Ovary (tissue), 7 donors: ENCODE measurements at regions not wholly inside any gene's neighbourhood (a gene's known extent, or its start where the extent isn't known, plus 50 kb on each side); places are given as distances from the start of the nearest gene placed in this dataset.

Source experiments
- DNase-seq, 5 donors: peaks; one replicate each; pipeline ENCODE4 v3.0.0-alpha.2; 2019 to 2020
- H3K27ac ChIP-seq, 2 donors: fragments of 200-600 bp; one replicate each; pipeline versions ENCODE4 v1.5.1 to v1.8.0; 2019 to 2022
- H3K27me3 ChIP-seq: fragments of 200-600 bp; one replicate; pipeline ENCODE4 v1.8.0; 2022
- H3K36me3 ChIP-seq: fragments of 200-600 bp; sonication (generic); one replicate; pipeline ENCODE4 v1.5.1; 2019
- H3K4me1 ChIP-seq: one replicate; pipeline ENCODE4 v1.8.1; 2013; ENCODE audit warnings: mild to moderate bottlenecking, moderate library complexity; ENCODE audit not compliant: insufficient read depth
- H3K4me3 ChIP-seq: fragments of 200-600 bp; sonication (generic); one replicate; pipeline ENCODE4 v1.5.1; 2017
- H3K9me3 ChIP-seq, 2 donors: fragments of 200-600 bp in 1 of 2; sonication (generic) in 1 of 2; one replicate each; pipeline versions ENCODE4 v1.5.1 to v1.8.1; 2013 to 2019; ENCODE audit warnings: mild to moderate bottlenecking in 1 of 2, moderate library complexity in 1 of 2
- CTCF ChIP-seq, 3 donors: fragments of 450-650 bp in 2 of 3; fragments of 200-600 bp in 1 of 3; IDR thresholded peaks; one replicate each; pipeline versions ENCODE4 v1.5.1 to v1.8.0; 2016 to 2022; ENCODE audit warnings: antibody characterized with exemption in 3 of 3, mild to moderate bottlenecking in 1 of 3
- EP300 ChIP-seq: sonication (generic); formaldehyde crosslinking; IDR thresholded peaks from one replicate; pipeline ENCODE4 v1.6.1; 2017; ENCODE audit warnings: antibody characterized with exemption
- POLR2A ChIP-seq: fragments of 450-650 bp; IDR thresholded peaks from one replicate; pipeline ENCODE4 v1.6.1; 2017; ENCODE audit warnings: antibody characterized with exemption, mild to moderate bottlenecking, moderate library complexity
- WGBS, 3 donors: extraction: QIAGEN DNeasy Blood & Tissue Kit in 1 of 3; methylation state at CpG; one replicate each; pipeline versions ENCODE4 v1.1.5 to v1.1.7; 2013 to 2017; 5-methylcytosine and 5-hydroxymethylcytosine counted together
- intact Hi-C, 4 donors: fragments of 100-400 bp; cut with DNase I; formaldehyde crosslinking; loops; one replicate each; pipeline versions ENCODE4 v1.11.0 to v1.15.1; 2022 to 2023
- donor health status: DM: no; HTN: no; CAD: no; lungs with moderate emphysema.
- donor health status: DM: no; HTN: no; CAD: no.
- donor health status: Bipolar disorder and iron deficiency.
- donor health status: DM: no; HTN: no; CAD: no.
- donor health status: DM: yes; HTN: yes; CAD: no.

GRCh38 chr5:39811381-39811780 lies 386.6 kb upstream of the DAB2 start:
- Histone ChIP-seq H3K27ac (no peak overlapping the region), H3K27me3 (no peaks in the 10 kb centered on the region), H3K9me3 (no peaks in the 10 kb centered on the region), H3K4me1 (no peaks in the 10 kb centered on the region), H3K4me3 (no peak overlapping the region), H3K36me3 (no peaks in the 10 kb centered on the region)
- intact Hi-C loops = no loop called here
- TF ChIP-seq POLR2A (no peak), EP300 (no peak), CTCF (IDR thresholded peaks at IDR 0.05) (no peak)
- no peak for DNase-seq

GRCh38 chr5:39808656-39809055 lies 383.9 kb upstream of the DAB2 start:
- 83 to 85% (median 83%) methylated on average over 6 of the region's 6 CpGs for WGBS, 3 donors
- Histone ChIP-seq H3K27me3 (no peaks in the 10 kb centered on the region), H3K9me3 (no peaks in the 10 kb centered on the region), H3K36me3 (no peaks in the 10 kb centered on the region), H3K4me3 (no peak overlapping the region), H3K27ac (no peak overlapping the region), H3K4me1 (no peaks in the 10 kb centered on the region)
- TF ChIP-seq POLR2A = no peak
- no peak for TF ChIP-seq EP300
- TF ChIP-seq CTCF (IDR thresholded peaks at IDR 0.05) = no peak
- no peak for DNase-seq
- intact Hi-C loops = no loop called here

GRCh38 chr5:39801306-39801705 lies 376.5 kb upstream of the DAB2 start:
- H3K9me3 ChIP-seq = no peaks in the 10 kb centered on the region
- 68 to 84% (median 82%) methylated on average over 1 of the region's 1 CpG for WGBS, 3 donors
- no peak overlapping the region for H3K4me3 ChIP-seq
- no peak overlapping the region for H3K27ac ChIP-seq
- no peak for DNase-seq
- no peak for TF ChIP-seq CTCF (IDR thresholded peaks at IDR 0.05)
- H3K27me3 ChIP-seq = no peaks in the 10 kb centered on the region
- intact Hi-C loops = no loop called here
- no peaks in the 10 kb centered on the region for H3K36me3 ChIP-seq
- no peaks in the 10 kb centered on the region for H3K4me1 ChIP-seq

- intact Hi-C loops = no loop called here
- no peaks in the 10 kb centered on the region for H3K27me3 ChIP-seq
- H3K27ac ChIP-seq = no peak overlapping the region
- TF ChIP-seq POLR2A (no peak), CTCF (IDR thresholded peaks at IDR 0.05) (no peak), EP300 (no peak)
- no peaks in the 10 kb centered on the region for H3K4me1 ChIP-seq
- no peaks in the 10 kb centered on the region for H3K9me3 ChIP-seq
- WGBS, 3 donors = 19 to 36% (median 31%) methylated on average over 3 of the region's 3 CpGs
- no peak for DNase-seq
- no peak overlapping the region for H3K4me3 ChIP-seq
- H3K36me3 ChIP-seq = no peaks in the 10 kb centered on the region
These were observed 375.3 kb upstream of the DAB2 start for GRCh38 chr5:39800042-39800601.

- Histone ChIP-seq H3K27me3 (no peaks in the 10 kb centered on the region), H3K36me3 (no peaks in the 10 kb centered on the region), H3K27ac (no peak overlapping the region), H3K4me3 (no peak overlapping the region), H3K9me3 (no peaks in the 10 kb centered on the region), H3K4me1 (no peaks in the 10 kb centered on the region)
- intact Hi-C loops = no loop called here
- DNase-seq = no peak
- WGBS, 3 donors = 10 to 29% (median 18%) methylated on average over 2 of the region's 2 CpGs
- TF ChIP-seq CTCF (IDR thresholded peaks at IDR 0.05) = no peak
- no peak for TF ChIP-seq EP300
- TF ChIP-seq POLR2A = no peak
These were observed 374.5 kb upstream of the DAB2 start for GRCh38 chr5:39799242-39799641.
